HG03025 (cell line): ENCODE measurements at regions not wholly inside any gene's neighbourhood (a gene's known extent, or its start where the extent isn't known, plus 50 kb on each side); places are given as distances from the start of the nearest gene placed in this dataset.
"Not testable (repeated sequence)": the region's sequence is repeated elsewhere in the genome, so short reads cannot be mapped to it uniquely, and the experiment has no call there.

ENCODE experiments used
- ATAC-seq: cut with Tn5 transposase; IDR thresholded peaks from one replicate; pipeline ENCODE4 v1.9.1; 2021; ENCODE audit warnings: mild to moderate bottlenecking, moderate library complexity; ENCODE audit not compliant: unreplicated experiment, low FRiP score

DNA sequence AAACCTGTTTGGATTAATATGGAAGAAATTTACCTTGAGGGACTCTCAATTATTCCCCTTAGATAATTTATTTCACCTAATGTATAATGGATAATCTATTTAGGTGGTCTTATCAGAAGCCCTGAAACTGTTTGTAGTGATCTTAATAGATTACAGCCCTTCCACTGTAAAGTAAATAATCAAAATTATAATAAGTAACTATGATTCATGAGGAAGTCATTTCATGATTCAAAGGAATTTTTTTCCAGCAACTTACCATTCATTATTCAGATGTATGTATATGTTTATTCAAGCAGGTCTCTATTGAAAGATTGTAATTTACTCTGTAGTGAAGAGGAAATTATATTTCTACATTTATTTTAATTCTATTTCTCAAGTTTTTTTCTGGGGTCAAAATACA lies 250.6 kb upstream of the ROBO1 start:
- no peak for ATAC-seq

DNA sequence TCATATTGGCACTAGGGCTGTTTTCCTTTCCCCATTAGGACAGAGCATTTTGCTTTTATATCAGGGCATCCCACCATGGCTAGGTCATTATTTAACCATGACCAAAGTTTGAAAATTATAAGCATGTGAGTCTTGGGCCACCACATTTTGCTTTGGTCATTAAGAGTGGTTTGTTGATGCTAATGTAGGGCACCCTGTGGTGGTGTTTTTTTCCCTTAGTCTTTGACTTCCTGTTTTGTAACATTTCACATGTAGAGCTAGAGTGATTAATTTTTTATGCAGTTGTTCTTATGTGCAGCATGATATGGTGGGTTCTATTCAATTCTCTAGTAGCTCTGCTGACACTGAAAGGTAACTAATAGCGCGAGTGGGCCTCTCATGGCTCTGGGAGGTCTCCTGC lies 249.6 kb upstream of the ROBO1 start:
- no peak for ATAC-seq

DNA sequence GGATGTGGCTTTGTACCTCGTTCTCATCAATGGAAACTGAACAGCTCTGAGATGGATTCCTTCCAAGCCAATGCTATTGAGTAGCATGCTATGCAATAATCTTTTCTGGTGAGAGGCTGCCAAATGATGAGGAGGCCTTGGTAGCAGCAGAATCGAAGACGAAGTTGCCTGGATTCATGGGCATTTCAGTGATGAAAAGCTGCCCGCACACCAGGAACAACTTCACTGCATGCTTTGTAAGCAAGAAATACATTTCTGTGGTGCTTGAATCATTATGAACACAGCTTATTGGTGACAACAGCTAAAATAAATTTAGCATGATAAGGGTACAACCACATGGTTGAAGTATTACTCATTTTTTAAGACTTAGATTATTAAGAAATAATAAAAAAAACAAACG lies 246.8 kb upstream of the ROBO1 start:
- no peak for ATAC-seq

DNA sequence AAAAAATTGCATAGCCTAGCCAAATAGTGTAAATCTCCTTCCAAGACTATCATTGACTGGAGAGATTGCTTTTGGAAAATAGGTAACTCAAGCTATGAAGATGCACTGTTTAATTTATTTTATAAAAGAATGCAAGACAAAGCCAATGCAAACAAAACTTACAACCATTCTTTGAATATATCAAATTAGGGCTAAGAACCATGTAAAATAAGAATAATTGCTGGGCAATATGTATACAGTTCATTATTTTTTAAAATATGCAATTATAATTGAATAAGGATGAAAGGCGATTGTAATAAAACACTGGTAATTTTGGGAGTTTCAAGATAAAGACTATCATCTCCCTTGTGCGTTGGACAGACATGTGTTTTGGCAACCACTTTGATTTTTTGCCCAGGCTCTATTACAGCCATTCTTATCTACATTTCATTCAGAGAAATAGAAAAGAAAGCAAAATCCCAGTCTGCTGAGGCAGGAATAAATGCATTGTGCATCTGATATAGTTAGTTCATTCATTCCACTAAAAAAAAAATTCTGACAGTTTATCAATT lies 242.3 kb upstream of the ROBO1 start:
- ATAC-seq, result no peak

DNA sequence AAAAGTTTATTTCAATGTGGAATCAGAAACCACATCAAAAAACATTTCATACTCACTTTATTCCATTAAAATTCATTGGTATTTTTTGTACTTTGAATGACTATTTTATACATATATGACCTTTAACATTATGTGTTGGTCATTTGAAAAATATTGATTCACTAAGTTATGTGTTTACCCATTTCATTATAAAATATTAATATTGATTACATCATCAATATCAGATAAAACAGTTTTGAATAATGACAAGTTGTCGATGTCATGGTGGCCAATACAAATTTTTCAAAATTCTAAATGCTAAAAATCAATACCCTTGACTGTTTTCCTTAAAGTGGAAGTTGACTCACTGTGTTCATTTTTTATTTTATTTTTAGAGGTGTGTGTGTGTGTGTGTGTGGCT lies 239.7 kb upstream of the ROBO1 start:
- no peak for ATAC-seq

DNA sequence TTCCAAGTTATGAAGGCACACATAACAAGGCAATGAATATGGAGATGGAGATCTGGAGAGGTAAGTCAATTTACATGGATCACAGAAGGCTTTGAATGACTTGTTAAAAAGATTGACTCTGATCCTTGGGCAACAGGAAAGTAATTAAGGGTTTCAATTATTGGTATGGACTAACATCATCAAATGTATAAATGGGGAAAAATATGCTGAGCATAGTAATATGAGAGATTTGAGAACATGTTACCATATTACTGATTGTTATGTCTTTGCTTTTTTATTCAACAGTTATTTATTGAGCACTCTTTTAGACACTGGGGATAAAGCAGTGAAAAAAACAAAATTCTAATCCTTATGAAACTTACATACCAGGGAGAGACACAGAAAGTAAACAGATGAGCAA lies 238.5 kb upstream of the ROBO1 start:
- ATAC-seq, result no peak

DNA sequence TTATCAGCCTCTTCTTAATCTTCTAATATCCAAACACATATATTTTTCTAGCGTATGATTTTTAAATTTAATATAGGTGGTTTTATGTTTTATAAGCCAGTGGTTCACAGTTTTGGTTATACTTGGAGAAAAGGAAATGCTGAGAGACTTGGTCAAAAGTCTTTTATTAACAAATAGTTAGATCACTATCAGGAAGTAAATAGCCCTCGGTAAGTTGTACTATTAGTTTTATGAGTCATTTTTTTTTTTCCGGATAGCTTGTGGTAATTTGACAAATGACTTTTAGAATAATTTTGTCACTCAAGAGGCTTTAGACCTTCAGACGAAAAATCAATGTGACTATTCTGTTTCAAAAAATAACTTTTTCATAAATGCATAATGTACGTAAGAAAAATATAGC lies 232.2 kb upstream of the ROBO1 start:
- ATAC-seq, result no peak

DNA sequence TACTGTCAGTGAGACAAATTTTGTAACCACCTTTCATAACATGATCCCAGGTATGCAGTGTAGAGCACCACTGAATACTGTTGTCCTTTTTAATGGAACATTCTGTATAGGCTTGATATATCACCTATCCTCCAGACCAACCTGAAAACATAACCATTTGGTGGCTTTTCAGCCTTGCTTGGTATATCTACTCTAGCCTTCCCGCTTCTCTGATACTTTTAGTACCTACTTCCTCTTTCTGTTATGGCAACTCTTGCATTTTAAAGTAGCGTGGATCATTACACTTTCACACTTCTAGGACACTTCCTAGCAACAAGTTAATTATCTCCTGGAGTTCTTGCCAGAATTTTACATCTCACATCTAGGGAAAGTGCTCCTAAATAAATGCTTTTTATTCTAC lies 226.6 kb upstream of the ROBO1 start:
- no peak for ATAC-seq

DNA sequence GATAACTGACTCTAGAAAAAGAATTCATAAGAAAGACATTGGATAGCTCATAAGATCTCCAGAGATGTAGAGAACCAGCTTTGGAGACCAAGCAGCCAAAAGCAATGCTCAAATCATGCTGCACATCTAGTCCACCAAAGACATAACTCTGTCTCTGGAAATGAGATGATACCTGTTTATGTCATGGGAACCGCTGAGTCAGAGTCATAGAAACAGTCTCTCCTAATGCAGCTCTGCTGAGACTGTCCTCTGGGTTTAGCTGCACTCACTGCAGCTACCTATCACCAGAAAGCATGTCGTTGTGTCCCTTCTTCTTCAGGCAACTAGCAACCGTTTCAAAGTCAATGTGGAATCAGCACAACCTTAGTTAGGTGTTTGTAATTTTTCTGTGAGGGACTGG lies 218.5 kb upstream of the ROBO1 start:
- no peak for ATAC-seq

DNA sequence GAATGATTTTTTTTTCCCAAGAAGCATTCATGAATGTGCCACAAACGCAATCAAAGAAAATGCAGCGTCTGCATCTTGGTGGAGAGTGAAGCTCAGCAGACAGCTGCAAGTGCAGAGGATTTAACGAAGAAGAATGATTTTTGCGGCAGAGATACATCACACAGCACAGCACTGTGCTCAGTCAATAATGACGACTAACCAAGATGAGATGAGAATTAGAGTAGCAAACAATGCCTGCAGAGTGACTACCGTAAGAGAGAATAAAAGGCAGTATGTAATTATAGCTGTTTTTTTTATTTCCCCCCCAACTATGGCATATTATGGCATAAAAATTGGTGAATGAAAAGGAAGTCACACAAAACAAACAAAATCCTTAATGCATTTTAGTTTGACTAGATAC lies 218.0 kb upstream of the ROBO1 start:
- no peak for ATAC-seq

DNA sequence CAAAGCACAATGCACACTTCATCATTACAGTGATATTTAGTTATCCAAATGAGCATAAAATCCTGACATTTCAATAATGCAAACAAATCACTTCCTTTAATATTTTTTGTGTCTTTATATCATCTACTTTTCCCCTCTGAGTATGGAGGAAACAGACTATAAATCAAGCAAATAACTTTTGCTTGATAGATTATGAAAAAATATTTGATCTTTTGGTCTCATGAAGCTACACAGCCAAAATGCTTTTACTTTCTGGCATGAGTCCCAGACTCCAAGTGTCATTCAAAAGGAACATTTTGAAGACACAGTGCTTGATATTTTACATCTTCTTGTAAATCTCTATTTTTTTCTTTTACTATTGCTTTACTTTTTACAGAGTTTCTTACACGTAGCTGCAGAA lies 215.3 kb upstream of the ROBO1 start:
- ATAC-seq, result no peak

DNA sequence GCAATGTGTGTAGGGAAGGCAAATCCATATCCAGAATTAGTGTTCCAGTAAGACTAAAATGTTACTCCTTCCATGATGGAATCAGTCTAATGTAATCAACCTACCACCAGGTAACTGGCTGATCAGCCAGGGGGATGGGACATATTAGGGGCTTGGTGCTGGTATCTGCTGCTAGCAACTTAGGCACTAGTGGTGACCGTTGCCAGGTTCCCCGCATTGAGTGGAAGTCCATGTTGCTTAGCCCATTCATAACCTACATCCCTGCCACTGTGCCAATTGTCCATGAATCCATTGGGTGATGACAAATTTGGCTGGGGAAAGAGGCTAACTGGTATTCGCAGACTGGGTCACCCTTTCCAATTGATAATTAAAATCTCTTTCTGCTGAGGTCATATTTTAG lies 212.2 kb upstream of the ROBO1 start:
- no peak for ATAC-seq

DNA sequence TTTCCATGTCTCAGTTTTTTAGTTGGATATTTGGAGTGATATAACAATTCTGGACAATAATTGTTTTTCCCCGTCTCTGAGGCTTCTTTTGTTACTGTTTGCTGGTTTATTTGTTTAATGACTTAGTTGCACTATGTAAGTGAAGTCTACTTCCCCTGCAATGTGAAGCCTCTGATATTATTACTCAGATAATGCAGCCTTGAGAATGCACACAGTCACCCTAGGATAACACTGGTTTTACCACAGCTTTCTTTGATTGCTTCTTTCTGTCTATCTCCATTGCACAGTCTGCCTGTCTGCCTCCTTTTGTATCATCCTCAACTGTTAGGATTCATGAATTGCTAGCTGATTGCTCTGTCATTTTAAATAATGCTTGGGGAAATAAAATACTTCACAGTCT lies 208.7 kb upstream of the ROBO1 start:
- no peak for ATAC-seq

DNA sequence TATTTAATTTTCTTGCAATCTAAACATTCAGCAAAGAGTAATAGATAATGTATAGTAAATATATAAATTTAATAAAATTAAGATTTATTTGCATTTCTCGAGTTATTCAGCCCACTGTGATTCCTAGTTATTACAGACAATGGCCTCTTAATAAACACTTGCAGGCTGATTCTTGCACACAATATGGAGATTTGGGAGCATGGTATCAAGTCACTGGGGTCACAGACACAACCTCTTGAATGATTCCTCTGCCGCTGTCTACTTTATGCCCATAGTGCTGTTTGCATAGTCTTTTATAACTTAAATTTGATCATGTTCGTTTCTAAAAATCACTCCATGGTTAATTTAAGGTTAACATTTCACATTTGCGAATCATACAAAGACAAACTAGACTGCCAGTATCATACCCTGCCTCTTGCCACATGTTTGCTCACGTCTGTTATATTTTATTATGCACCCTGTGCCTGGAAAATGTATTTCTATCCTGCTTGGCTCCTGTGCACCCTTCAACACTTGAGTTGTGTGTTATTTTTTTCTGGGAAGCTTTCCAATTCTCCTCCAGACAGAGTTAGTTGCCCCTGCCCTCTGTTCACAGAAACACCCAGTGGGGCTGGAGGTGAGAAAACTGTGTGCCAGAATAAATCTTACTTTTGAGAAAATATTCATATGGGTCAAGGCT lies 206.3 kb upstream of the ROBO1 start:
- ATAC-seq, result no peak

DNA sequence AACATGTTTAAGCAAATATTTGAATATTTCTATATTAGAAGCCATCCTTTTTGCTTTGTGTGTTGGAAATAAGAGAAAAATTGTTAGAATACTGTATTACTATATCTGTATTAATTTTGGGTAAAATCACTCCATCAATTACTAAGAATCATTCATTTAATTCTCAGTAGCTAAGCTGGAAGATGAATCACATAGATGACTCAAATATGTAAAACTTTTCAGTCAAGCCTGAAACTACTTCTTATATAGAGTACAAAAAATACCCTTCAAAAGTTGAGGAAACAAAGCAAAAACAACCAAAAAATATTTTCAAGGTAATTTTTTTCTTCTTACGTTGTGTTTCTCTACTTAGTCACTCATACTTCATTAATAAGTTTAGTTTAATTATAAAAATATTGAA lies 205.7 kb upstream of the ROBO1 start:
- no peak for ATAC-seq

DNA sequence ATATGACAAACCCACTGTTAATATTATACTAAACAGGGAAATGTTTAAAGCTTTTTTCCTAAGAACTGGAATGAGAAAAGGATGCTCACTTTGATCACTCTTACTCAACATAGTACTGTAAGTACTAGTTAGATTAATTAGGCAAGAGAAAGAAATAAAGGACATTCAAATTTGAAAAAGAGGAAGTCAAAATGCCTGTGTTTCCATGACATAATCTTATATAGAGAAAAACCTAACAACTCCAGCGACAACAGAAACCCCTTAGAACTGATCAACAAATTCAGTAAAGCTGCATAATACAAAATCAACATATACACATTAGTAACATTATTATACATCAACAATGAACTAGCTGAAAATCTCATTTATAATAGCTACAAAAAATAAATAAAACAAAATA lies 200.6 kb upstream of the ROBO1 start:
- no peak for ATAC-seq

DNA sequence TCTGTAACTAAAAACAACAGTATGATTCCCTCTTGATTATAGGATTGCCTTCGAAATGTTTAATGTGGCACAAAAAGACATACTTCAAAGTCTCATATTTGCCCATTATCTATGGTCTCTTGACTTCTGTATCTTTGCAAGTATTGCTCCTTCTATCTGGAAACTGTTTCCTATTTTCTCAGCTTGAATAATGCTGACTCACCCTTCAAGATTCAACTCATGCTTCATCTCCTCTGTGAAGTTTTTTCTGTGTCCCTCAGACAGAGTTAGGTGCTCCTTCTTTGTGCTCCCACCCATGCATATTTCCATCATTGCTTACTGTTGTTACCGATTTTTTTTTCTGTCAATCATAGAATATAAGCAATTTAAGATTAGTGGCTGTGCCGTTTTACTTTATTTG lies 192.8 kb upstream of the ROBO1 start:
- no peak for ATAC-seq

DNA sequence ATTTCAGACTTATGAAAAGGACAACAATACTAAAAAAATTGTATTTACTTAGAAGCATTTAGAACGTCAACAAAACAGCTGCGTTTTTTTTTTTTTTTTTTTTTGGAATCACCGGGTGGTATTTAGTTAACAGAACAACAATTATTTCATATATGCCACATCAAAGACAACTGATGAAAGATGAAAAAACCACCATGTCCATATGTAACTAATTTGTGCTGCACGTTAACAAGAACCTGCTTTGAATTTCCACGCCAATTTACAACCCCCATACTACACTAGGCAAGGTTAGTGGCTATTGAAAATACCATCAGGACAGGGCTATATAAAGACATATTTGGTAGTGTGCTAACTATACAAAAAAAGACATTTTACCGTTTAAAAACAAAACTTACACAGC lies 189.3 kb upstream of the ROBO1 start:
- no peak for ATAC-seq

DNA sequence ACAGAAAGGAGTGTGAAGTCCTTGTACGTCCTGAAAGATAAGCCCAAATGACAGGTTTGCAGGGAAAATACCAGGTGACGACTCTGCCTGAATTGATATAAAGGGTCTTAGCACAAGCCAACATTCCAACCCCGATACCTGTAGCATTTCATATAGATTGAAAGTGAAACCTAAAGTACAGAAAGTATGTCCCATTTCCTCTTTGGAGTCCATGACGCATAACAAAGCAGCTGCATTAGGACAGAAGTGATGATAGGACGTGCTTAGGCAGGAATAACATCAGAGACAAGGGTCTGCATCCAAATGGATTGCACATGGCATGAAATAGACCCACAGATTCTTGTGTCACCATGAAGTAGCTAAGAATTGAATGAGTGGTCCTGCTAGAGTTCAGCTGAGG lies 187.0 kb upstream of the ROBO1 start:
- ATAC-seq, result no peak

DNA sequence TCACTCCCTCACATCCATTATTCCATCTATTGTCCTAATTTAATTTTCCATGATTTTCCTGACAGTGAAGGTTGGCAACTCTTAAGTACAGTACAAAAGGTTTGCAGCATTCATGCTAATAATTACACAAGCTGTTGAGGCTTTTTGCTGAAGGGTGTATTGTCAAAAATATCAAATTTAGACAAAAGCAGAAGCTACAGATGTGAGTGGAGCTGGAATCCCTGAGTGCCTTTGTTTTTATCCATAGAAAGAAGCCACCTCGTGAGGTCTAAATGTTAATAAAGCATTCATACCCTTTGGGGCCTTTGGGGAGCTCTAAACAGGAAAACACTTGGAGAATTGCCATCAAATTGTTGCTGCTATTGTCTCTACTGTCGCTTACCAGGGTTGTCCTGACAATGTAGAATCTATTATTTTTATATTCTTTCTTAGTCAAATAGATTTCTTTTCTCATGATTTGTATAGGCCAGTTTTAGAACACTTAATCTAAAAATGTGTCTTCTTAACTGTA lies 185.8 kb upstream of the ROBO1 start:
- no peak for ATAC-seq

DNA sequence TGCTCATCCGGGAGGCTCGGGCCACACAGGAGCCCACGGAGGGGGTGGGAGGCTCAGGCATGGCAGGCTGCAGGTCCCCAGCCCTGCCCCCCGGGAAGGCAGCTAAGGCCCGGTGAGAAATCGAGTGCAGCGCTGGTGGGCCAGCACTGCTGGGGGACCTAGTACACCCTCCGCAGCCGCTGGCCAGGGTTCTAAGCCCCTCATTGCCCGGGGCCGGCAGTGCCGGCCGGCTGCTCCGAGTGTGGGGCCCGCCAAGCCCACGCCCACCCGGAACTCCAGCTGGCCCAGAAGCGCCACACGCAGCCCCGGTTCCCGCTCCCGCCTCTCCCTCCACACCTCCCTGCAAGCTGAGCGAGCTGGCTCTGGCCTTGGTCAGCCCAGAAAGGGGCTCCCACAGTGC lies 183.6 kb upstream of the ROBO1 start:
- ATAC-seq, result not testable (repeated sequence)

DNA sequence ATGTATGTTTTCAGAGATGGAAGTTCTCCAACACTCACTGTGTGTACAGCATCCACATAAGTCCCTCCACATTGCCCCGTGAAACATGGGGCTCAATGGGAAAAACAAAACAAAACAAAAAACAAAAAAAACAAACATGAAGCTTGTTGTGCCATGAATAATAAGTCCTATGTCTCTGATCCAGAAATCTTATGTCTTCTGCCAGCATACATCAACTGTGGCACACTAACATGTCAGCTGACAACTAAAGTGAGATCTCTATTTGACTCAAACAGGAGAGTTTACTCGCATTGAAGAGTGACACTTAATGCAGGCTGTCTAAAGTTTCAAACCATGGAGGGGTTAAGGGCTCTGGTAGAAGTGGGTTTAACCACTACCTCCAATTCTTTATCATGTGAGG lies 180.2 kb upstream of the ROBO1 start:
- no peak for ATAC-seq

DNA sequence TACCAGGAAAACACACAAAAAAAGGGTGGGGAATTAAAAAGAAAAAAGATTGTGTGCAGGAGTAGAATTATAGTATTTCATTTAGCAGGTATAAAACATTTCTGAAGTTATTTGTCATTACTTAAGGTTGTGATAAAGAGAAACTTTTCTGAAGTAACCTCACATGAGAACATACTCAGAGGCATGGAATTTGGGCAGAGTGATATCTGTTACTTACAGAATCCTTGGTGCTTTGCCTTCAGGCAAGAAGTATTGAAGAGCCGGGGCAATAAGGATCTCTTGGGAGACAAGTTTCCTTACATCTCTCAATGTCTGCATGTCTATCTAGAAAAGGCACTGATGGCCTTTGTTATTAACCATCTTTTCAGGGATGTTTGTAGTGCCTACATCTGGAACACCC lies 179.7 kb upstream of the ROBO1 start:
- no peak for ATAC-seq
